HUES6 (cell line): ENCODE measurements at regions not wholly inside any gene's neighbourhood (a gene's known extent, or its start where the extent isn't known, plus 50 kb on each side); places are given as distances from the start of the nearest gene placed in this dataset.
"Not testable (repeated sequence)": the region's sequence is repeated elsewhere in the genome, so short reads cannot be mapped to it uniquely, and the experiment has no call there.

ENCODE experiments used
- H3K27ac ChIP-seq: 2 replicates; pipeline ENCODE4 v1.7.0; 2013; ENCODE audit warnings: low read depth, mild to moderate bottlenecking, low read length, inconsistent platforms
- H3K27me3 ChIP-seq: 2 replicates; pipeline ENCODE4 v1.6.1; 2013; ENCODE audit warnings: low read length; ENCODE audit not compliant: control insufficient read depth, insufficient read depth
- H3K36me3 ChIP-seq: 2 replicates; pipeline ENCODE4 v1.6.1; 2013; ENCODE audit warnings: low read length; ENCODE audit not compliant: control insufficient read depth, insufficient read depth
- H3K4me1 ChIP-seq: 2 replicates; pipeline ENCODE4 v1.6.1; 2013; ENCODE audit warnings: low read length; ENCODE audit not compliant: control insufficient read depth, insufficient read depth
- H3K4me3 ChIP-seq: 2 replicates; pipeline ENCODE4 v1.5.1; 2013; ENCODE audit warnings: low read depth, low read length
- H3K9ac ChIP-seq: one replicate; pipeline ENCODE4 v1.6.1; 2013; ENCODE audit warnings: mild to moderate bottlenecking, low read length
- H3K9me3 ChIP-seq: 2 replicates; pipeline ENCODE4 v1.6.1; 2013; ENCODE audit warnings: low read depth, low read length; ENCODE audit not compliant: control insufficient read depth, insufficient read depth

- no peaks in the 10 kb centered on the region for H3K9me3 ChIP-seq
- no peaks in the 10 kb centered on the region for H3K36me3 ChIP-seq
Measured at GRCh38 chr5:120162321-120162720, 301.8 kb upstream of the PRR16 start.

DNA sequence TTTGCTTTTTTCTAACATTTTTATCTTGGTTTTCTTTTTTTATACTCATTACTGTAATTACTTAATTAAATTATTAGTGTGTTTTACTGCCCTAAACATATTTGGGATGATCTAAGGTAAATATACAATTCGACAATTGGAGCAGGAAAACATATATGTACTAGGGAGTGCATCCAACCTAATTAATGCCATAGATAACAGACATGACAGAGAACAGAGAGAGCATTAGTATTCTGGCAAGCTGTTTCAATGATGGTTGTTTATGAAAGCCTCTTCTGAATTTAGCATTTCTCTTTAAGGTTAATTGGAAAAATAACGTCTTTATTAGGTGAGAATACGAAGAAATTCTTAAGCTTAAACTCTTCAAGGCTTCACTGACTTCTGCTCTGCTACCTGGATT, 300.1 kb upstream of the PRR16 start:
- Histone ChIP-seq H3K4me3 (no peak overlapping the region), H3K4me1 (no peaks in the 10 kb centered on the region), H3K36me3 (no peaks in the 10 kb centered on the region), H3K27me3 (no peaks in the 10 kb centered on the region), H3K9ac (no peak overlapping the region), H3K27ac (no peak overlapping the region), H3K9me3 (no peaks in the 10 kb centered on the region)

More at GRCh38 chr5:120162321-120162720, 301.8 kb upstream of the PRR16 start:
- H3K4me1 ChIP-seq, result no peaks in the 10 kb centered on the region
- H3K27ac ChIP-seq, result no peak overlapping the region
- H3K27me3 ChIP-seq, result no peaks in the 10 kb centered on the region
- no peak overlapping the region for H3K9ac ChIP-seq
- no peak overlapping the region for H3K4me3 ChIP-seq

- Histone ChIP-seq H3K9me3 (no peaks in the 10 kb centered on the region), H3K36me3 (no peaks in the 10 kb centered on the region), H3K27me3 (no peaks in the 10 kb centered on the region), H3K4me1 (no peaks in the 10 kb centered on the region), H3K27ac (no peak overlapping the region), H3K9ac (no peak overlapping the region), H3K4me3 (no peak overlapping the region)
Measured at GRCh38 chr5:120164986-120165385, 299.1 kb upstream of the PRR16 start.

GRCh38 chr5:120173125-120173524, 291.0 kb upstream of the PRR16 start:
- Histone ChIP-seq H3K27me3 (no peaks in the 10 kb centered on the region), H3K36me3 (no peaks in the 10 kb centered on the region), H3K9me3 (no peaks in the 10 kb centered on the region), H3K4me1 (no peaks in the 10 kb centered on the region), H3K4me3 (no peak overlapping the region), H3K27ac (no peak overlapping the region), H3K9ac (no peak overlapping the region)

DNA sequence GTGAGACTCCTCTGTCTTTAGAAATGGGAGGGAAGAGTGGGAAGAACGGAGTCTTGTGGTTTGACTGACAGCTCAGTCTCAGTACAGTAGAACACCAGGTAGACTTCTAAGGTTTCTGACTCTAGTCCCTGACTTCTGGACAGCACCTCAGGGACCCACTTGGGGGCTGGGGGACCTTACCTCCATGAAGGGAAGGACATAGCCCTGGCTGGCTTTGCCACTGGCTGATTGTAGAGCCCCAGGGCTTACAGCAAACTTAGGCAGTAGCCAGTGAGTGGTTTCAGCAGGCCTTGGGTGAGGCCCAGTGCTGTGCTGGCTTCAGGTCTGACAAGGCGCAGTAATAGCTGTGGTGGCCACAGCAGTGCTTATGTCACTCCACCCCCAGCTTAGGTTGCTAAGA, 290.0 kb upstream of the PRR16 start:
- Histone ChIP-seq H3K4me3 (no peak overlapping the region), H3K4me1 (no peaks in the 10 kb centered on the region), H3K9me3 (no peaks in the 10 kb centered on the region), H3K36me3 (no peaks in the 10 kb centered on the region), H3K9ac (no peak overlapping the region), H3K27me3 (no peaks in the 10 kb centered on the region), H3K27ac (no peak overlapping the region)

- H3K27ac ChIP-seq, result not testable (repeated sequence)
Measured at GRCh38 chr5:120181238-120181637, 282.9 kb upstream of the PRR16 start.

DNA sequence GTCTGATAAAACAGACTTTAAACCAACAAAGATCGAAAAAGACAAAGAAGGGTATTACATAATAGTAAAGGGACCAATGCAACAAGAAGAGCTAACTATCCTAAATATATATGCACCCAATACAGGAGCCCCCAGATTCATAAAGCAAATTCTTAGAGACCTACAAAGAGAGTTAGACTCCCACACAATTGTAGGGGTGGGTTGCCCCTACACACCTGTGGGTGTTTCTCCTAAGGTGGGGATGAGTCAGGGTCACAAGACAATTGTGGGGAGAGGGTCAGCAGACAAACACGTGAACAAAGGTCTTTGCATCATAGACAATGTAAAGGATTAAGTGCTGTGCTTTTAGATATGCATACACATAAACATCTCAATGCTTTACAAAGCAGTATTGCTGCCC, 269.4 kb upstream of the PRR16 start:
- Histone ChIP-seq H3K4me1 (peaks cover 23% of the 10 kb centered on the region), H3K27me3 (peaks cover 48% of the 10 kb centered on the region)
- H3K4me3 ChIP-seq, H3K9me3 ChIP-seq, H3K9ac ChIP-seq, H3K36me3 ChIP-seq, H3K27ac ChIP-seq: not testable (repeated sequence)

More at GRCh38 chr5:120181238-120181637, 282.9 kb upstream of the PRR16 start:
- H3K9me3 ChIP-seq, result peaks cover 11% of the 10 kb centered on the region; the same call in 1 of the 2 replicates
- H3K36me3 ChIP-seq, H3K4me3 ChIP-seq, H3K27me3 ChIP-seq, H3K9ac ChIP-seq, H3K4me1 ChIP-seq: not testable (repeated sequence)

- peaks cover 14% of the 10 kb centered on the region for H3K4me1 ChIP-seq
- no peak overlapping the region for H3K4me3 ChIP-seq
- H3K9ac ChIP-seq, result no peak overlapping the region
- peaks cover 20% of the 10 kb centered on the region for H3K27me3 ChIP-seq
- H3K36me3 ChIP-seq, result no peaks in the 10 kb centered on the region
- no peaks in the 10 kb centered on the region for H3K9me3 ChIP-seq
- no peak overlapping the region for H3K27ac ChIP-seq
Measured at GRCh38 chr5:120199559-120199958, 264.5 kb upstream of the PRR16 start.

- no peaks in the 10 kb centered on the region for H3K36me3 ChIP-seq
- no peaks in the 10 kb centered on the region for H3K4me1 ChIP-seq
- no peak overlapping the region for H3K4me3 ChIP-seq
- no peaks in the 10 kb centered on the region for H3K27me3 ChIP-seq
- no peak overlapping the region for H3K27ac ChIP-seq
- H3K9ac ChIP-seq, result no peak overlapping the region
- peaks cover 4% of the 10 kb centered on the region; the same call in 1 of the 2 replicates for H3K9me3 ChIP-seq
Measured at GRCh38 chr5:120207129-120207528, 257.0 kb upstream of the PRR16 start.

DNA sequence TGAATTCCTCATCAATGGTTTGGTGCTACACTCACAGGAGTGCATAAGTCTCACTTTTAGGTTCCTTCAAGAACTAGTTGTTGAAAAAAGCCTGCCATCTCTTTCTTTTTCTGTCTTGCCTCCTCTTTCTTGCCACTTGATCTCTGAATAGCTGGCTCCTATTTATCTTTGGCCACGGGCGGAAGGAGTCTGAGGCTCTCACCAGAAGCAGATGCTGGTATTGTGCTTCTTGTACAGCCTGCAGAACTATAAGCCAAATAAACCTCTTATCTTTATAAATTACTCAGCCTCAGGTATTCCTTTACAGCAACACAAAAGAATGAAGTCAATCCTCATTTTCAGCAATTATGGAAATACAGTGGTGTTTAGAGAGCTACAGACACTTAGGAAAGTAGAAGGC, 247.1 kb upstream of the PRR16 start:
- Histone ChIP-seq H3K4me1 (no peaks in the 10 kb centered on the region), H3K9ac (no peak overlapping the region), H3K9me3 (no peaks in the 10 kb centered on the region), H3K36me3 (no peaks in the 10 kb centered on the region), H3K27me3 (no peaks in the 10 kb centered on the region), H3K4me3 (no peak overlapping the region), H3K27ac (no peak overlapping the region)

GRCh38 chr5:120219988-120220387, 244.1 kb upstream of the PRR16 start:
- no peak overlapping the region for H3K9ac ChIP-seq
- H3K27ac ChIP-seq, result no peak overlapping the region
- no peaks in the 10 kb centered on the region for H3K36me3 ChIP-seq
- no peaks in the 10 kb centered on the region for H3K9me3 ChIP-seq
- no peaks in the 10 kb centered on the region for H3K4me1 ChIP-seq
- no peak overlapping the region for H3K4me3 ChIP-seq
- H3K27me3 ChIP-seq, result no peaks in the 10 kb centered on the region

GRCh38 chr5:120225524-120225923, 238.6 kb upstream of the PRR16 start:
- Histone ChIP-seq H3K27ac (no peak overlapping the region), H3K9ac (no peak overlapping the region), H3K9me3 (no peaks in the 10 kb centered on the region), H3K4me1 (no peaks in the 10 kb centered on the region), H3K27me3 (no peaks in the 10 kb centered on the region), H3K4me3 (no peak overlapping the region), H3K36me3 (no peaks in the 10 kb centered on the region)
